Neural cell (in vitro differentiated cells): ENCODE measurements at regions not wholly inside any gene's neighbourhood (a gene's known extent, or its start where the extent isn't known, plus 50 kb on each side); places are given as distances from the start of the nearest gene placed in this dataset.

Source experiments
- CTCF ChIP-seq: fragments of 450-650 bp; IDR thresholded peaks from 2 replicates; pipeline ENCODE4 v1.5.1; 2014; ENCODE audit warnings: antibody characterized with exemption, mild to moderate bottlenecking, moderate library complexity; ENCODE audit not compliant: poor library complexity, severe bottlenecking
- EZH2 ChIP-seq: fragments of 200-600, 300-800 bp; shearing (Covaris generic), sonication (generic); IDR thresholded peaks from 2 replicates; pipeline ENCODE4 v1.6.1; 2014; ENCODE audit warnings: antibody characterized with exemption, low read length, borderline replicate concordance, mild to moderate bottlenecking; ENCODE audit not compliant: insufficient read depth, poor library complexity, severe bottlenecking
- MXI1 ChIP-seq: fragments of 450-650 bp; conservative IDR thresholded peaks from 2 replicates; pipeline ENCODE4 v1.6.1; 2014; ENCODE audit warnings: antibody characterized with exemption, mild to moderate bottlenecking; ENCODE audit not compliant: poor library complexity, severe bottlenecking
- POLR2AphosphoS5 ChIP-seq: IDR thresholded peaks from 2 replicates; pipeline ENCODE4 v1.6.1; 2012
- RAD21 ChIP-seq: fragments of 450-650 bp; conservative IDR thresholded peaks from 2 replicates; pipeline ENCODE4 v1.6.1; 2014; ENCODE audit warnings: antibody characterized with exemption, mild to moderate bottlenecking, moderate library complexity
- REST ChIP-seq: IDR thresholded peaks from 2 replicates; pipeline ENCODE4 v1.6.1; 2012; ENCODE audit warnings: borderline replicate concordance

- TF ChIP-seq CTCF: no peak
- TF ChIP-seq EZH2: no peak
- TF ChIP-seq REST: no peak
- no peak for TF ChIP-seq POLR2AphosphoS5
- TF ChIP-seq MXI1: no peak
- no peak for TF ChIP-seq RAD21
Observed at GRCh38 chr2:196341277-196341841, 170.0 kb upstream of the STK17B start.
